ENCODE measurements at regions not wholly inside any gene's neighbourhood (a gene's known extent, or its start where the extent isn't known, plus 50 kb on each side); places are given as distances from the start of the nearest gene placed in this dataset.

DNA sequence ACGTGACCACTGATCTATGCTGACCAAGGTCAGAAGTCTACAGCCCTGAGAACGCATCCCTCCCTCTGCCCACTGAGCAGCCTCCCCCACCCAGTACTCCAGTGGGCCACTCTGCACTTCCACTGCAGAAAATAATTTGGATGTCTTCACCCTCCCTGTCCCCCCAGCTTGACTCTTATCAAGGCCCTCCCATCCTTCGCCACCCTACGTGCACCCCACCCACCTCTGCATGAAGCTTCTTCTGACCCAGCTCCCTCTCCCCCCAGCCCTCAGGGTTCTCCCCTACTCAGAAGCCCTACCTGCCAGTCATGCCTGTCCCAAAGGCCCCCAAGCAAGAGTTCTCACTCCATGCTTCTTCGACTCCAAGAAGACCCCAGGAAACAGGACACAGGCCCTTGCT lies 138.5 kb upstream of the FSTL4 start:
- no peaks in the 10 kb centered on the region for H3K36me3 ChIP-seq (ENCODE audit: low read depth, low read length)
- no peak for ATAC-seq
- no peaks in the 10 kb centered on the region for H3K27me3 ChIP-seq (ENCODE audit: low read length)
- no peak overlapping the region for H2AFZ ChIP-seq (ENCODE audit: low read length)
- H3K9me3 ChIP-seq (ENCODE audit: low read length) = no peaks in the 10 kb centered on the region
- H3K4me1 ChIP-seq (ENCODE audit: insufficient read depth, low read length) = peaks cover 17% of the 10 kb centered on the region
- no peaks in the 10 kb centered on the region for H4K20me1 ChIP-seq (ENCODE audit: low read length)
- TF ChIP-seq EZH2 (IDR thresholded peaks at IDR 0.05; ENCODE audit: low read length, unreplicated experiment) = no peak
- TF ChIP-seq, protein P1, sequence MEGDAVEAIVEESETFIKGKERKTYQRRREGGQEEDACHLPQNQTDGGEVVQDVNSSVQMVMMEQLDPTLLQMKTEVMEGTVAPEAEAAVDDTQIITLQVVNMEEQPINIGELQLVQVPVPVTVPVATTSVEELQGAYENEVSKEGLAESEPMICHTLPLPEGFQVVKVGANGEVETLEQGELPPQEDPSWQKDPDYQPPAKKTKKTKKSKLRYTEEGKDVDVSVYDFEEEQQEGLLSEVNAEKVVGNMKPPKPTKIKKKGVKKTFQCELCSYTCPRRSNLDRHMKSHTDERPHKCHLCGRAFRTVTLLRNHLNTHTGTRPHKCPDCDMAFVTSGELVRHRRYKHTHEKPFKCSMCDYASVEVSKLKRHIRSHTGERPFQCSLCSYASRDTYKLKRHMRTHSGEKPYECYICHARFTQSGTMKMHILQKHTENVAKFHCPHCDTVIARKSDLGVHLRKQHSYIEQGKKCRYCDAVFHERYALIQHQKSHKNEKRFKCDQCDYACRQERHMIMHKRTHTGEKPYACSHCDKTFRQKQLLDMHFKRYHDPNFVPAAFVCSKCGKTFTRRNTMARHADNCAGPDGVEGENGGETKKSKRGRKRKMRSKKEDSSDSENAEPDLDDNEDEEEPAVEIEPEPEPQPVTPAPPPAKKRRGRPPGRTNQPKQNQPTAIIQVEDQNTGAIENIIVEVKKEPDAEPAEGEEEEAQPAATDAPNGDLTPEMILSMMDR (conservative IDR thresholded peaks at IDR 0.05; ENCODE audit: low read depth, low read length) = no peak
- no peak for TF ChIP-seq EZH2phosphoT487 (IDR thresholded peaks at IDR 0.05; ENCODE audit: borderline replicate concordance, low read length)
- intact Hi-C loops (cut with micrococcal nuclease) = loop anchor here (5.0 kb wide), 1 partner anchor 89 kb away; no protein-coding TSS in a partner anchor
- ChIA-PET CTCF (no interaction called here), POLR2A (ENCODE audit: unreplicated experiment) (no interaction called here)
- no TSS peak for BruUV-seq (replicated peaks)
- H3K79me2 ChIP-seq (ENCODE audit: low read length) = no peaks in the 10 kb centered on the region
- H3K9me2 ChIP-seq (replicated peaks; ENCODE audit: low read length) = no peaks in the 10 kb centered on the region
- H3F3A ChIP-seq (ENCODE audit: low read length, unreplicated experiment) = peaks cover 5% of the 10 kb centered on the region
- H3K4me2 ChIP-seq (ENCODE audit: low read length) = no peak overlapping the region
- H3K9ac ChIP-seq (ENCODE audit: low read length) = no peak overlapping the region
- no peak for DNase-seq
- no peak overlapping the region for H3K4me3 ChIP-seq (ENCODE audit: low read length)
- H3K27ac ChIP-seq (ENCODE audit: low read length) = no peak overlapping the region

DNA sequence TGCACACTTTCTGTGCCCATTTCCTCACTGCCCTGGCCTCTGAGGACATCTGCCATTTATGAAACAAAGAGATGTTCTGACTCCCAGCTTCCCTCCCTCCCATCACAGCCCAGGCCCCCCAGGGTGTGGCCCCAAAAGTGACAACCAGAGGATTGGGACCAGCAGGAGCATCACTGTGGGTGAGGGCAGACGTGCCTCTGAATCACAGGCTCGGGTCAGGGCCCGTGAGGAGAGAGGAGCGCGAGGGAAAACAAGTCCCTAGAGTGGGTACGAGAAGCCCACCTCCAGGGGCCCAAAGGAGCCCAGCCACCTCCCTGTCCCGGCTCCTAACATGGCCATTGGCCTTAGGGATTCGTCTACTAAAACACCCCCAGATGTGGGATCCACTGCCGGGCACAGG lies 138.0 kb upstream of the FSTL4 start:
- no peak overlapping the region for H2AFZ ChIP-seq (ENCODE audit: low read length)
- H3K36me3 ChIP-seq (ENCODE audit: low read depth, low read length) = no peaks in the 10 kb centered on the region
- H3K27me3 ChIP-seq (ENCODE audit: low read length) = no peaks in the 10 kb centered on the region
- BruUV-seq (replicated peaks) = no TSS peak
- POLR2A ChIA-PET (ENCODE audit: unreplicated experiment) = no interaction called here
- H3K9me3 ChIP-seq (ENCODE audit: low read length) = no peaks in the 10 kb centered on the region
- no peak overlapping the region for H3K27ac ChIP-seq (ENCODE audit: low read length)
- DNase-seq (no peak), ATAC-seq (no peak)
- H3F3A ChIP-seq (ENCODE audit: low read length, unreplicated experiment) = peaks cover 5% of the 10 kb centered on the region
- H3K4me2 ChIP-seq (ENCODE audit: low read length) = no peak overlapping the region
- H4K20me1 ChIP-seq (ENCODE audit: low read length) = no peaks in the 10 kb centered on the region
- H3K4me3 ChIP-seq (ENCODE audit: low read length) = no peak overlapping the region
- intact Hi-C loops (cut with micrococcal nuclease) = loop anchor here (5.0 kb wide), 1 partner anchor 88 kb away; no protein-coding TSS in a partner anchor
- TF ChIP-seq, protein P1 (conservative IDR thresholded peaks at IDR 0.05; ENCODE audit: low read depth, low read length) = no peak
- TF ChIP-seq EZH2 (IDR thresholded peaks at IDR 0.05; ENCODE audit: low read length, unreplicated experiment) (no peak), EZH2phosphoT487 (IDR thresholded peaks at IDR 0.05; ENCODE audit: borderline replicate concordance, low read length) (no peak)
- H3K9ac ChIP-seq (ENCODE audit: low read length) = no peak overlapping the region
- no peaks in the 10 kb centered on the region for H3K9me2 ChIP-seq (replicated peaks; ENCODE audit: low read length)
- CTCF ChIA-PET = no interaction called here
- no peaks in the 10 kb centered on the region for H3K79me2 ChIP-seq (ENCODE audit: low read length)
- H3K4me1 ChIP-seq (ENCODE audit: insufficient read depth, low read length) = peaks cover 17% of the 10 kb centered on the region

DNA sequence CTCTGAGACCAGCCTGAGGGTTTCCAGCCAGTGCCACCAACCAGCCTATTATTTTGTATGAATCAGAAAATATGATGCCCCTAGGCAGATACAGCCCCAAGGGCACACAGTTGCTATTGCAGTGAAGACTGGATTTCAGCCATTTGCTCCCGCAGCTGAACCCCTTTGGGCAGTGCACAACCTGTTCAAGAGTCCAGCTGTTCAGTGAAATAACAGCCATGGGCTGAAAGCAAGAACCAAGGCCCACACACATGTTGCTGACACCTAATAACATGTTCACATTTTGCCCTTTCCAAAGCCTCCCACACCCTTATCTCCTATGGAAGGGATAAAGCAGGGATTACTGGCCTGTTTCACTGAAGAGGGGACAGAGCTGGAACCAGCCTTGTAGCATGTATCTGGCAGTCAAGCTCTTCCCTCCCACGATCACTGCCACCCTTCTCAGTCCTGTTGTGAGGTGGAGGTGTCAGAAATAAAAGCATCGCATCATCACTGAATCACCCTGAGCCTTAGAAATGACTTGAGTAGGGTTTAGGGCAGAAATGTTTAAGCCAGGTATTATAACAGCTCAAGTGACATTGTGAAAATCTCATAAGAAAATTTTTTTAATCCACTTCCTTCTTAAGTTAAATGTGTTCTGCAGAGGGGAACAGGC lies 137.1 kb upstream of the FSTL4 start:
- H3K79me2 ChIP-seq (ENCODE audit: low read length) = no peaks in the 10 kb centered on the region
- no peak for TF ChIP-seq EZH2 (IDR thresholded peaks at IDR 0.05; ENCODE audit: low read length, unreplicated experiment)
- TF ChIP-seq EZH2phosphoT487 (IDR thresholded peaks at IDR 0.05; ENCODE audit: borderline replicate concordance, low read length) = no peak
- TF ChIP-seq, protein P1 (conservative IDR thresholded peaks at IDR 0.05; ENCODE audit: low read depth, low read length) = no peak
- no peaks in the 10 kb centered on the region for H3K27me3 ChIP-seq (ENCODE audit: low read length)
- no TSS peak for BruUV-seq (replicated peaks)
- peaks cover 13% of the 10 kb centered on the region for H3K4me1 ChIP-seq (ENCODE audit: insufficient read depth, low read length)
- peaks cover 5% of the 10 kb centered on the region for H3F3A ChIP-seq (ENCODE audit: low read length, unreplicated experiment)
- no peaks in the 10 kb centered on the region for H3K36me3 ChIP-seq (ENCODE audit: low read depth, low read length)
- H3K27ac ChIP-seq (ENCODE audit: low read length) = no peak overlapping the region
- no peak overlapping the region for H3K4me2 ChIP-seq (ENCODE audit: low read length)
- intact Hi-C loops (cut with micrococcal nuclease) = no loop called here
- ChIA-PET POLR2A (ENCODE audit: unreplicated experiment) (no interaction called here), CTCF (no interaction called here)
- ATAC-seq (no peak), DNase-seq (no peak)
- no peak overlapping the region for H3K4me3 ChIP-seq (ENCODE audit: low read length)
- H3K9ac ChIP-seq (ENCODE audit: low read length) = no peak overlapping the region
- no peak overlapping the region for H2AFZ ChIP-seq (ENCODE audit: low read length)
- no peaks in the 10 kb centered on the region for H3K9me3 ChIP-seq (ENCODE audit: low read length)
- H3K9me2 ChIP-seq (replicated peaks; ENCODE audit: low read length) = no peaks in the 10 kb centered on the region
- no peaks in the 10 kb centered on the region for H4K20me1 ChIP-seq (ENCODE audit: low read length)

All from PC-3 (cell line).